Ovary (tissue), 1 donor: ENCODE measurements at regions not wholly inside any gene's neighbourhood (a gene's known extent, or its start where the extent isn't known, plus 50 kb on each side); places are given as distances from the start of the nearest gene placed in this dataset.

Source experiments
- EP300 ChIP-seq: sonication (generic); formaldehyde crosslinking; IDR thresholded peaks from one replicate; pipeline ENCODE4 v1.6.1; 2017; ENCODE audit warnings: antibody characterized with exemption
- POLR2A ChIP-seq: fragments of 450-650 bp; IDR thresholded peaks from one replicate; pipeline ENCODE4 v1.6.1; 2017; ENCODE audit warnings: antibody characterized with exemption, mild to moderate bottlenecking, moderate library complexity

- TF ChIP-seq EP300 (no peak), POLR2A (no peak)
Observed at GRCh38 chr9:33684831-33685230, 110.5 kb upstream of the PRSS3 start.
